ENCODE measurements at regions not wholly inside any gene's neighbourhood (a gene's known extent, or its start where the extent isn't known, plus 50 kb on each side); places are given as distances from the start of the nearest gene placed in this dataset.

DNA sequence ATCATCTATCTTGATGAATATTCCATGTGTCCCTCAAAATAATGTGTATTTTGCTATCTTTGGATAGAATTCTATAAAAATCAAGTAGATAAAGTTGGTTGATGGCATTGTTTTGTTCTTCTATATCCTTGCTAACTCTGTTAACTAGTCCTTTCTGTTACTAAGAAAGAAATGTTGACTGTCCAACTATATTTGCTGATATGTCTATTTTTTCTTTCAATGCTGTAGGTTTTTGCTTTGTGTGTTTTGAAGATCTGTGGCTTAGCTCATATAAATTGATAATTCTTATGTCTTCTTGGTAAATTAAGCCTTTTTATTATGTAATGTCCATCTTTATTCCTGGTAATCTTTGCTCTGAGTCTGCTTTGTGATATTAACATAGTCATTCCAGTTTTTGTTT, 70.9 kb downstream of the SUCNR1 start:
- H3K4me3 ChIP-seq (ENCODE audit: low read length, poor library complexity, severe bottlenecking): no peak overlapping the region
- no peak overlapping the region for H3K4me2 ChIP-seq (ENCODE audit: low read depth, low read length, poor library complexity, severe bottlenecking)
- H2AFZ ChIP-seq (ENCODE audit: low read length): no peak overlapping the region
- no peaks in the 10 kb centered on the region for H3F3A ChIP-seq (ENCODE audit: low read depth)
- H3K9ac ChIP-seq (ENCODE audit: low read depth, low read length, poor library complexity, severe bottlenecking): no peak overlapping the region
- H3K4me1 ChIP-seq (ENCODE audit: insufficient read depth, low read length, poor library complexity, severe bottlenecking): peaks cover 2% of the 10 kb centered on the region
- H4K20me1 ChIP-seq (ENCODE audit: insufficient read depth, low read length, poor library complexity, severe bottlenecking): no peaks in the 10 kb centered on the region
- no peaks in the 10 kb centered on the region for H3K79me2 ChIP-seq (ENCODE audit: insufficient read depth, low read length)
- TF ChIP-seq EZH2phosphoT487 (IDR thresholded peaks at IDR 0.05; ENCODE audit: borderline replicate concordance): no peak
- TF ChIP-seq CTCF (conservative IDR thresholded peaks at IDR 0.05; ENCODE audit: low read length): no peak
- H3K9me3 ChIP-seq (ENCODE audit: insufficient read depth, low read depth, low read length): no peaks in the 10 kb centered on the region
- H3K27me3 ChIP-seq (ENCODE audit: insufficient read depth, low read length, poor library complexity, severe bottlenecking): no peaks in the 10 kb centered on the region
- H3K36me3 ChIP-seq (ENCODE audit: insufficient read depth, low read length): no peaks in the 10 kb centered on the region
- H3K9me2 ChIP-seq (replicated peaks; ENCODE audit: low read depth, low read length): no peaks in the 10 kb centered on the region

DNA sequence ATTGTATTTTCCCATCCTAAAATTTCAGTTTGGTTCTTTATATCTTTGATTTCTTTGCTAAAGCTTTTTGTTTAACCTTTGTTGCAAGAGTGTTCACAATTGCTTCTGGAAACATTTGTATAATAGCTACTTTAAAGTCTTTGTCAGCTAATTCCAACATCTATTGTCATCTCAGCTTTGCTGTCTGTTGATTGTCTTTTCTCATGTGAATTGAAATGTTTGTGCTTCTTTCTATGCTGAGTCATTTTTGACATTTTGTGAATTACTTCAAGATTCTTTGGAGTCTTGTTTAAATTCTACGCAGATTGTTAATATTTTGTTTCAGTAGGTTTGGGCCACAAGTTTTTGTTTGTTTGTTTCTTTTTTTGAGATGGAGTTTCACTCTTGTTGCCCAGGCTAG, 73.2 kb downstream of the SUCNR1 start:
- Histone ChIP-seq H2AFZ (ENCODE audit: low read length) (no peak overlapping the region), H3K9me3 (ENCODE audit: insufficient read depth, low read depth, low read length) (no peaks in the 10 kb centered on the region), H3F3A (ENCODE audit: low read depth) (no peaks in the 10 kb centered on the region), H3K9me2 (replicated peaks; ENCODE audit: low read depth, low read length) (no peaks in the 10 kb centered on the region), H3K79me2 (ENCODE audit: insufficient read depth, low read length) (no peaks in the 10 kb centered on the region), H3K36me3 (ENCODE audit: insufficient read depth, low read length) (no peaks in the 10 kb centered on the region), H3K27me3 (ENCODE audit: insufficient read depth, low read length, poor library complexity, severe bottlenecking) (no peaks in the 10 kb centered on the region), H4K20me1 (ENCODE audit: insufficient read depth, low read length, poor library complexity, severe bottlenecking) (no peaks in the 10 kb centered on the region), H3K4me2 (ENCODE audit: low read depth, low read length, poor library complexity, severe bottlenecking) (no peak overlapping the region), H3K9ac (ENCODE audit: low read depth, low read length, poor library complexity, severe bottlenecking) (no peak overlapping the region), H3K4me1 (ENCODE audit: insufficient read depth, low read length, poor library complexity, severe bottlenecking) (peaks cover 6% of the 10 kb centered on the region), H3K4me3 (ENCODE audit: low read length, poor library complexity, severe bottlenecking) (no peak overlapping the region)
- TF ChIP-seq CTCF (conservative IDR thresholded peaks at IDR 0.05; ENCODE audit: low read length) (no peak), EZH2phosphoT487 (IDR thresholded peaks at IDR 0.05; ENCODE audit: borderline replicate concordance) (no peak)

DNA sequence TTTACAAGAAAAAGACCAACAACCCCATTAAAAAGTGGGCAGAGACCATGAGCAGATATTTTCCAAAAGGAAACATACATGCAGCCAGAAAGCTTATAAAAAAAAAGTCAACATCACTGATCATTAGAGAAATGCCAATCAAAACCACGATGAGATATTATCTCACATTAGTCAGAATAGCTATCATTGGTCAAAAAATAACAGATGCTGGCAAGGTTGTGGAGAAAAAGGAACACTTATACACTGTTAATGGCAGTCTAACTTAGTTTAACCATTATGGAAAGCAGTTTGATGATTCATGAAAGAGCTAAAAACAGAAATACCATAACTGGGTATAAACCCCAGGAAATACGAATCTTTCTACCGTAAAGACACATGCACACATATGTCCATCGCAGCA, 76.3 kb downstream of the SUCNR1 start:
- Histone ChIP-seq H3K9ac (ENCODE audit: low read depth, low read length, poor library complexity, severe bottlenecking) (no peak overlapping the region), H3K4me3 (ENCODE audit: low read length, poor library complexity, severe bottlenecking) (no peak overlapping the region), H3K4me2 (ENCODE audit: low read depth, low read length, poor library complexity, severe bottlenecking) (no peak overlapping the region), H3K9me2 (replicated peaks; ENCODE audit: low read depth, low read length) (no peaks in the 10 kb centered on the region), H3K9me3 (ENCODE audit: insufficient read depth, low read depth, low read length) (no peaks in the 10 kb centered on the region), H3K79me2 (ENCODE audit: insufficient read depth, low read length) (no peaks in the 10 kb centered on the region), H3K27me3 (ENCODE audit: insufficient read depth, low read length, poor library complexity, severe bottlenecking) (no peaks in the 10 kb centered on the region), H3F3A (ENCODE audit: low read depth) (no peaks in the 10 kb centered on the region), H3K36me3 (ENCODE audit: insufficient read depth, low read length) (no peaks in the 10 kb centered on the region), H3K4me1 (ENCODE audit: insufficient read depth, low read length, poor library complexity, severe bottlenecking) (peaks cover 6% of the 10 kb centered on the region), H2AFZ (ENCODE audit: low read length) (no peak overlapping the region), H4K20me1 (ENCODE audit: insufficient read depth, low read length, poor library complexity, severe bottlenecking) (no peaks in the 10 kb centered on the region)
- no peak for TF ChIP-seq CTCF (conservative IDR thresholded peaks at IDR 0.05; ENCODE audit: low read length)
- no peak for TF ChIP-seq EZH2phosphoT487 (IDR thresholded peaks at IDR 0.05; ENCODE audit: borderline replicate concordance)

Measured in Loucy (cell line).